ENCODE measurements at regions not wholly inside any gene's neighbourhood (a gene's known extent, or its start where the extent isn't known, plus 50 kb on each side); places are given as distances from the start of the nearest gene placed in this dataset.

DNA sequence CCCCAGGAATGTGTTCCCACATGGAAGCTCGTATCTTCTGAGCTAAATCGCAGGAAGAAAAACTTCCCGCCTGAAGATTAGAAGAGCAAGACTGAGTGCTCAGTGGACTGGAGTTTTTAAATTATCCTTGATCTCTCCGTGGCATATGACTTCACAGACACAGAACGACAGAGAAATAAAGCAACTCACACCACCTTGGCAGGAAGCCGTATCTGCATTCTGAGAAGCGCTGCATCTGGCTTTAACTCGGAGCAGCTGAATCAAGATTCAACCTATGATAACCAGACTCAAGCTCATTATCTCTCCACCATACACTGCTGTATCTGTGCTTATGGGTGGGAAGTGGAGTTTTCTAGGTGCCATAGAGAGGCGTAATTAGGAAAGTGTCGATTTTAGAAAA lies 1482.7 kb downstream of the AACS start:
- H2AFZ ChIP-seq (ENCODE audit: low read length) = peak overlapping the region; percentile 90
- H3K23me2 ChIP-seq (ENCODE audit: insufficient read length, low read depth, low read length, poor library complexity, severe bottlenecking) = no peaks in the 10 kb centered on the region
- TF ChIP-seq CTCF (conservative IDR thresholded peaks at IDR 0.05) = no peak
- Mint-ChIP-seq H3K36me3 (ENCODE audit: insufficient read depth in 1 of 3, low read depth in 3 of 3) (peaks cover 0 to 11% (median 4%) of the 10 kb centered on the region in 3 experiments; a peak in 5 of 7 replicates), H3K27me3 (ENCODE audit: low read depth) (no peaks in the 10 kb centered on the region; the same call in 1 of the 2 replicates), H3K27ac (peak overlapping the region in 2 of 3 experiments; percentile 59 to 88; a peak in 3 of 7 replicates), H3K9me3 (peaks cover 9 to 10% of the 10 kb centered on the region in 2 experiments), H3K4me3 (no peak overlapping the region), H3K4me1 (peaks cover 18% of the 10 kb centered on the region in 2 experiments)
- no peak overlapping the region for H3K23ac ChIP-seq (ENCODE audit: insufficient read length, low read depth, low read length)
- no peak overlapping the region for H3K18ac ChIP-seq (ENCODE audit: insufficient read length, low read depth, low read length)
- no peak overlapping the region for H4K91ac ChIP-seq (ENCODE audit: insufficient read length, low read depth, low read length)
- H2BK15ac ChIP-seq (ENCODE audit: low read depth, low read length) = no peak overlapping the region
- no peaks in the 10 kb centered on the region for H3K27me3 ChIP-seq (ENCODE audit: insufficient read depth, low read length)
- H2BK20ac ChIP-seq (ENCODE audit: low read depth, low read length, poor library complexity, severe bottlenecking) = no peak overlapping the region
- no peaks in the 10 kb centered on the region for H3K79me1 ChIP-seq (ENCODE audit: insufficient read depth, low read depth, low read length, poor library complexity, severe bottlenecking)
- no peak for DNase-seq
- H4K8ac ChIP-seq (replicated peaks; ENCODE audit: insufficient read length, low read depth, low read length) = no peak overlapping the region
- no peaks in the 10 kb centered on the region for H3K9me3 ChIP-seq (ENCODE audit: control insufficient read depth, low read depth, low read length)
- H3K14ac ChIP-seq (ENCODE audit: insufficient read depth, low read length) = 0 out of 2 replicates have a peak overlapping the region, but pooled peaks have one; percentile 20
- H3K56ac ChIP-seq (ENCODE audit: insufficient read length, low read depth, low read length) = no peak overlapping the region
- H3K79me2 ChIP-seq (ENCODE audit: insufficient read depth, low read length) = no peaks in the 10 kb centered on the region
- no peak overlapping the region for H2BK12ac ChIP-seq (ENCODE audit: insufficient read length, low read depth, low read length)
- no peak overlapping the region for H2AK5ac ChIP-seq (ENCODE audit: insufficient read length, low read length)
- no peak overlapping the region for H3K4ac ChIP-seq (ENCODE audit: low read depth, low read length)
- H4K20me1 ChIP-seq (ENCODE audit: control insufficient read depth, insufficient read depth, insufficient read length) = no peaks in the 10 kb centered on the region
- H3T11ph ChIP-seq (ENCODE audit: low read length) = no peak overlapping the region
- H2BK5ac ChIP-seq (ENCODE audit: insufficient read length, low read length) = no peak overlapping the region
- no peak overlapping the region for H3K27ac ChIP-seq (ENCODE audit: insufficient read length, low read depth, low read length)
- no peaks in the 10 kb centered on the region for H3K4me1 ChIP-seq (ENCODE audit: insufficient read depth, low read length)
- H2BK120ac ChIP-seq (ENCODE audit: low read depth, low read length, poor library complexity, severe bottlenecking) = no peak overlapping the region
- no CpG with 5 or more reads among the region's 10 CpGs for WGBS (ENCODE audit: extremely low coverage, insufficient read length, low lambda C conversion rate)
- no peak overlapping the region for H3K9ac ChIP-seq (ENCODE audit: extremely low read depth, insufficient read length, low read length)
- no peak overlapping the region for H4K5ac ChIP-seq (ENCODE audit: insufficient read length, low read depth, low read length)
- no peak overlapping the region for H3K4me2 ChIP-seq (ENCODE audit: insufficient read depth, insufficient read length, low read length)

All from H9 (cell line).